A549 (cell line): ENCODE measurements at regions not wholly inside any gene's neighbourhood (a gene's known extent, or its start where the extent isn't known, plus 50 kb on each side); places are given as distances from the start of the nearest gene placed in this dataset.

Experiments
- ATAC-seq, 2 experiments: fragments of 200-7000 bp in 1 of 2; fragments of >200 bp in 1 of 2; cut with Nextera tagmentation in 1 of 2; cut with Tn5 transposase in 1 of 2; 3 replicates each; pipeline versions ENCODE4 v1.8.0 to v1.9.1; 2018 to 2020; ENCODE audit warnings: mild to moderate bottlenecking in 1 of 2, moderate library complexity in 1 of 2
- CTCF ChIA-PET: fragments of 300-600 bp; sonication (Branson Sonifier 250); formaldehyde crosslinking; extraction: SDS; loops from one replicate; lab custom pipeline; 2021; ENCODE audit warnings: antibody characterized with exemption, inconsistent platforms; lab: Yijun Ruan, JAX
- POLR2A ChIA-PET: fragments of 350-600 bp; formaldehyde crosslinking; extraction: SDS; loops from one replicate; lab custom pipeline; 2021; ENCODE audit warnings: antibody characterized with exemption, inconsistent platforms; lab: Yijun Ruan, JAX
- DNase-seq, 2 experiments: peaks; one replicate each; pipeline versions ENCODE4 v3.0.0 to v3.0.0-alpha.2; 2011 to 2016; ENCODE audit warnings: low read depth in 1 of 2, low spot score in 1 of 2
- FAIRE-seq: peaks from 2 replicates; lab custom pipeline; 2011; peaks lifted over from hg19 to GRCh38; lab: Jason Lieb, UNC
- H3K27ac ChIP-seq, 2 experiments: fragments of >200 bp; sonication (Bioruptor Twin); formaldehyde crosslinking; 3 replicates each; pipeline ENCODE4 v1.5.1; 2016 to 2017
- H3K4me1 ChIP-seq: fragments of >200 bp; sonication (Bioruptor Twin); formaldehyde crosslinking; 3 replicates; pipeline ENCODE4 v1.6.1; 2016
- H3K4me2 ChIP-seq: fragments of >200 bp; sonication (Bioruptor Twin); formaldehyde crosslinking; 3 replicates; pipeline ENCODE4 v1.6.1; 2016
- H3K4me3 ChIP-seq: fragments of >200 bp; sonication (Bioruptor Twin); formaldehyde crosslinking; 3 replicates; pipeline ENCODE4 v1.5.1; 2016
- H3K9me3 ChIP-seq: fragments of >200 bp; sonication (Bioruptor Twin); formaldehyde crosslinking; 3 replicates; pipeline ENCODE4 v1.6.1; 2016
- BHLHE40 ChIP-seq: IDR thresholded peaks from 2 replicates; pipeline ENCODE4 v1.6.1; 2012; ENCODE audit warnings: low read depth, low read length, inconsistent platforms
- CBX2 ChIP-seq: fragments of 200-600 bp; sonication (generic); IDR thresholded peaks from 2 replicates; pipeline ENCODE4 v1.6.1; 2016; ENCODE audit warnings: low read depth, mild to moderate bottlenecking, borderline replicate concordance
- CHD2 ChIP-seq: fragments of 150-350 bp; IDR thresholded peaks from 2 replicates; pipeline ENCODE4 v1.6.1; 2014; ENCODE audit warnings: low read length; ENCODE audit not compliant: partially characterized antibody
- CHD4 ChIP-seq: fragments of 200-600 bp; sonication (generic); IDR thresholded peaks from 2 replicates; pipeline ENCODE4 v1.6.1; 2016; ENCODE audit warnings: antibody characterized with exemption, mild to moderate bottlenecking, borderline replicate concordance
- FOSB ChIP-seq: fragments of 250-450 bp; sonication (Bioruptor Pico); IDR thresholded peaks from 2 replicates; pipeline ENCODE4 v1.5.0; 2020; ENCODE audit warnings: mild to moderate bottlenecking, moderate library complexity
- HDAC2 ChIP-seq: fragments of 200-600 bp; sonication (generic); IDR thresholded peaks from 2 replicates; pipeline ENCODE4 v1.6.1; 2016
- HES2 ChIP-seq: fragments of >200 bp; sonication (Bioruptor Twin); formaldehyde crosslinking; IDR thresholded peaks from 2 replicates; pipeline ENCODE4 v1.6.1; 2016
- HEYL ChIP-seq: fragments of 250-450 bp; sonication (Bioruptor Pico); IDR thresholded peaks from 2 replicates; pipeline ENCODE4 v1.8.0; 2021; ENCODE audit warnings: mild to moderate bottlenecking, moderate library complexity
- HMGXB4 ChIP-seq: fragments of 250-450 bp; sonication (Bioruptor Pico); IDR thresholded peaks from 2 replicates; pipeline ENCODE4 v1.5.0; 2021; ENCODE audit warnings: mild to moderate bottlenecking, moderate library complexity, borderline replicate concordance
- HOXB13 ChIP-seq: fragments of 250-450 bp; sonication (Bioruptor Pico); IDR thresholded peaks from 2 replicates; pipeline ENCODE4 v1.5.0; 2020; ENCODE audit warnings: low read depth, mild to moderate bottlenecking, moderate library complexity
- HOXB5 ChIP-seq: fragments of 250-450 bp; sonication (Bioruptor Pico); IDR thresholded peaks from 2 replicates; pipeline ENCODE4 v1.5.0; 2020; ENCODE audit warnings: mild to moderate bottlenecking, moderate library complexity
- KDM5A ChIP-seq: fragments of 200-600 bp; sonication (generic); IDR thresholded peaks from 2 replicates; pipeline ENCODE4 v1.6.1; 2016; ENCODE audit warnings: antibody characterized with exemption, mild to moderate bottlenecking
- MAFK ChIP-seq: fragments of 450-650 bp; IDR thresholded peaks from 2 replicates; pipeline ENCODE4 v1.6.1; 2014; ENCODE audit not compliant: partially characterized antibody
- MAX ChIP-seq: IDR thresholded peaks from 2 replicates; pipeline ENCODE4 v1.6.1; 2012
- MAZ ChIP-seq: fragments of 150-350 bp; IDR thresholded peaks from 2 replicates; pipeline ENCODE4 v1.6.1; 2014; ENCODE audit warnings: antibody characterized with exemption, low read depth, low read length, borderline replicate concordance
- POLR2A ChIP-seq: IDR thresholded peaks from 2 replicates; pipeline ENCODE4 v1.6.1; 2012; ENCODE audit warnings: mild to moderate bottlenecking, low read length
- POLR2AphosphoS2 ChIP-seq: conservative IDR thresholded peaks from 2 replicates; pipeline ENCODE4 v1.6.1; 2012; ENCODE audit warnings: low read length, improper control_type of control experiment, inconsistent platforms
- RFX5 ChIP-seq: fragments of 450-650 bp; IDR thresholded peaks from 2 replicates; pipeline ENCODE4 v1.7.1; 2014; ENCODE audit warnings: antibody characterized with exemption, mild to moderate bottlenecking, moderate library complexity
- SMC3 ChIP-seq: fragments of >200 bp; sonication (Bioruptor Twin); formaldehyde crosslinking; IDR thresholded peaks from 3 replicates; pipeline ENCODE4 v1.6.1; 2018; ENCODE audit warnings: inconsistent platforms
- SREBF2 ChIP-seq: fragments of 450-650 bp; IDR thresholded peaks from 2 replicates; pipeline ENCODE4 v1.6.1; 2014; ENCODE audit warnings: mild to moderate bottlenecking, moderate library complexity
- TFCP2L1 ChIP-seq: fragments of 250-450 bp; sonication (Bioruptor Pico); IDR thresholded peaks from 2 replicates; pipeline ENCODE4 v1.5.0; 2021; ENCODE audit warnings: mild to moderate bottlenecking
- TP53 ChIP-seq: fragments of 250-450 bp; sonication (Bioruptor Pico); IDR thresholded peaks from 2 replicates; pipeline ENCODE4 v1.5.0; 2021; ENCODE audit warnings: mild to moderate bottlenecking, moderate library complexity
- ZC3H11A ChIP-seq: fragments of 450-650 bp; IDR thresholded peaks from 2 replicates; pipeline ENCODE4 v1.6.1; 2014; ENCODE audit warnings: antibody characterized with exemption, mild to moderate bottlenecking
- ZFP36 ChIP-seq: fragments of 450-650 bp; IDR thresholded peaks from 2 replicates; pipeline ENCODE4 v1.6.1; 2014; ENCODE audit warnings: borderline replicate concordance; ENCODE audit not compliant: partially characterized antibody
- ZNF302 ChIP-seq: fragments of 250-450 bp; sonication (Bioruptor Pico); IDR thresholded peaks from 2 replicates; pipeline ENCODE4 v1.9.0; 2021; ENCODE audit warnings: inconsistent platforms, mild to moderate bottlenecking, moderate library complexity
- WGBS: methylation state at CpG from one replicate; pipeline ENCODE4 v1.1.6; 2017; ENCODE audit errors: missing lambda C conversion rate; 5-methylcytosine and 5-hydroxymethylcytosine counted together
- TF ChIP-seq, protein P1 (sequence below): fragments of 450-650 bp; IDR thresholded peaks from 2 replicates; pipeline ENCODE4 v1.6.1; 2014; ENCODE audit warnings: antibody characterized with exemption
- TF ChIP-seq, protein P2 (sequence below): fragments of 250-450 bp; sonication (Bioruptor Pico); IDR thresholded peaks from 2 replicates; pipeline ENCODE4 v1.5.0; 2020; ENCODE audit warnings: low read depth, mild to moderate bottlenecking, moderate library complexity

DNA sequence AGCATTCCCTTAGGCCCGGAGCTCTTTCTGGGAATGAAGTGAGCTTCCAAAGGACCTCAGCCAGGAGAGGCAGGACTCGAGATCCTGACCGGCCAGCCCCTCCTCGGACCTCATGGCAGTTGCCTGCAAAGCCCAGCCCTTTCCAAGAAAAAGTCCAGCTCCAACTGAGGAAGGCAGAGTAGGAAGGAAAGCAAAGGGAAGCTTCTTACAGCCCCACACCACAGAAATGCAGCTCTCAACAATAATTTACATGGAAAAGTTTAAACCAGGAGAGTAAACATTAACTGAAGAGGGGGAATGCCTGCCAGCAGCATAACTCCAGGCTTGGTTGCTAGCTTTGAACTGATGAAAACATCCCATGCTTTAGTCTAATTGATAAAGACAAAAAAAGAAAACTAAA, 153.9 kb upstream of the PFKP start (continued):
- TF ChIP-seq KDM5A = no peak
- TF ChIP-seq CBX2 = no peak

DNA sequence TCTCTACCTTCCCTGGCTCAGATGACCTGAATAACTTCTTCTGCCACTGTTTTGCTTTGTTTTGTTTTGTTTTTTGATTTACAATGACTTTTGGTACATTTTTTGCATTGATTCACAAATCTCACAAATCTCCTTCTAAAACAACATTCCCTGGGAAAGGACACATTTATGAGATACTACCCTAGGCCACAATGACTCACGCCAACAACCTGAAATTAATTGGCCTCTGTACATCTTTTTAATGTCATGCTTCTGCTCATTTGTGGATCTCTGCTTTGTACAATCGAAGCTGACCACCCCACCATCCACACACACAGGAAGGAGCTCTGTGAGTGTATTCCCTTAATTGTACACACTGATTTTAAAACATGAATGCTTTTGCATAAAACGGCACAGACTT, 156.7 kb upstream of the PFKP start:
- no peak overlapping the region for H3K4me2 ChIP-seq
- ChIA-PET POLR2A (no interaction called here), CTCF (interaction anchor here (0.6 kb wide), 1 partner anchor 1477 kb away, joined by 3 read pairs; no protein-coding TSS in a partner anchor)
- TF ChIP-seq RFX5 (no peak), ZNF302 (CRISPR knock-in tag) (no peak), CHD4 (no peak), SREBF2 (no peak), TP53 (CRISPR knock-in tag) (no peak), MAX (no peak), HOXB5 (no peak), HOXB13 (CRISPR knock-in tag) (no peak), FOSB (no peak), HDAC2 (no peak), ZC3H11A (no peak), TFCP2L1 (no peak), HES2 (no peak), HEYL (no peak), SMC3 (no peak), HMGXB4 (CRISPR knock-in tag) (no peak), MAZ (no peak), POLR2A (no peak)
- TF ChIP-seq, protein P1, sequence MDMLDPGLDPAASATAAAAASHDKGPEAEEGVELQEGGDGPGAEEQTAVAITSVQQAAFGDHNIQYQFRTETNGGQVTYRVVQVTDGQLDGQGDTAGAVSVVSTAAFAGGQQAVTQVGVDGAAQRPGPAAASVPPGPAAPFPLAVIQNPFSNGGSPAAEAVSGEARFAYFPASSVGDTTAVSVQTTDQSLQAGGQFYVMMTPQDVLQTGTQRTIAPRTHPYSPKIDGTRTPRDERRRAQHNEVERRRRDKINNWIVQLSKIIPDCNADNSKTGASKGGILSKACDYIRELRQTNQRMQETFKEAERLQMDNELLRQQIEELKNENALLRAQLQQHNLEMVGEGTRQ = no peak
- TF ChIP-seq, protein P2, sequence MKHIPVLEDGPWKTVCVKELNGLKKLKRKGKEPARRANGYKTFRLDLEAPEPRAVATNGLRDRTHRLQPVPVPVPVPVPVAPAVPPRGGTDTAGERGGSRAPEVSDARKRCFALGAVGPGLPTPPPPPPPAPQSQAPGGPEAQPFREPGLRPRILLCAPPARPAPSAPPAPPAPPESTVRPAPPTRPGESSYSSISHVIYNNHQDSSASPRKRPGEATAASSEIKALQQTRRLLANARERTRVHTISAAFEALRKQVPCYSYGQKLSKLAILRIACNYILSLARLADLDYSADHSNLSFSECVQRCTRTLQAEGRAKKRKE = no peak
- H3K27ac ChIP-seq = no peak overlapping the region
- no peak for DNase-seq
- 15% methylated on average over 3 of the region's 3 CpGs for WGBS
- ATAC-seq = no peak
- no peaks in the 10 kb centered on the region for H3K4me1 ChIP-seq
- no peak overlapping the region for H3K4me3 ChIP-seq
- no peaks in the 10 kb centered on the region for H3K9me3 ChIP-seq
- no peak for FAIRE-seq

DNA sequence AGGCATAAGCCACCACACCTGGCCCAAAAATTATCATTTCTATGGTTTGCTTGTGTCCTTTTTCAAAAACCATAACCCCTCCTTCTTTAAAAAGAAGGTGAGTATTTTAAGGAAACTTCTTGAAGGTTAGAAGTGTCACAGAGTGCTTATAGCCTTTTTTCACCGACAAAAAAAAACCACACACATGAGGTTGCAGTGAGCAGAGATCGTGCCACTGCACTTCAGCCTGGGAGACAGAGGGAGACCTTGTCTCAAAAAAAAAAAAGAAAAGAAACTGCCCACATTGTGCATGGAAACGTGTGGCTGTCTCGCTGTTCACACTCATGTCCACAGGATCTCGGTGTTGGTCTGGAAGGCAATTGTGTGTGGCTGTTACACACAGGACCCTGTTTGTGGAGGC, 157.4 kb upstream of the PFKP start:
- TF ChIP-seq ZFP36 = no peak
- no peak for TF ChIP-seq ZNF302 (CRISPR knock-in tag)
- no peak for TF ChIP-seq CHD2
- TF ChIP-seq HMGXB4 (CRISPR knock-in tag) = no peak
- TF ChIP-seq HOXB5 = no peak
- no peak for TF ChIP-seq POLR2A
- TF ChIP-seq POLR2AphosphoS2 = no peak
- no peak for TF ChIP-seq BHLHE40
- TF ChIP-seq MAFK = no peak
- ATAC-seq = no peak
- Histone ChIP-seq H3K4me1 (no peaks in the 10 kb centered on the region), H3K27ac (no peak overlapping the region), H3K9me3 (no peaks in the 10 kb centered on the region), H3K4me2 (no peak overlapping the region), H3K4me3 (no peak overlapping the region)
- FAIRE-seq = no peak
- no peak for DNase-seq
- 41% methylated on average over 5 of the region's 5 CpGs for WGBS
- CTCF ChIA-PET = no interaction called here
- POLR2A ChIA-PET = no interaction called here
